SH-SY5Y (cell line): ENCODE measurements at regions not wholly inside any gene's neighbourhood (a gene's known extent, or its start where the extent isn't known, plus 50 kb on each side); places are given as distances from the start of the nearest gene placed in this dataset.

Experiments
- GATA2 ChIP-seq: IDR thresholded peaks from 2 replicates; pipeline ENCODE4 v1.6.1; 2011; ENCODE audit warnings: mild to moderate bottlenecking, low read depth, low read length
- GATA3 ChIP-seq: IDR thresholded peaks from 2 replicates; pipeline ENCODE4 v1.6.1; 2011; ENCODE audit warnings: low read depth, mild to moderate bottlenecking, low read length, moderate library complexity

GRCh38 chr6:137949686-137950390, 82.8 kb downstream of the TNFAIP3 start:
- TF ChIP-seq GATA3 (no peak), GATA2 (no peak)
